IgD-negative memory B cell (primary cell): ENCODE measurements at regions not wholly inside any gene's neighbourhood (a gene's known extent, or its start where the extent isn't known, plus 50 kb on each side); places are given as distances from the start of the nearest gene placed in this dataset.
"Not testable (repeated sequence)": the region's sequence is repeated elsewhere in the genome, so short reads cannot be mapped to it uniquely, and the experiment has no call there.

Experiments used
- H3K27ac Mint-ChIP-seq, 3 donors: one replicate each; pipeline ENCODE4 v1.8.0; 2020 to 2022; ENCODE audit warnings: mild to moderate bottlenecking in 3 of 3, mixed read lengths in 3 of 3, moderate library complexity in 1 of 3
- H3K27me3 Mint-ChIP-seq: one replicate; pipeline ENCODE4 v1.8.0; 2021; ENCODE audit warnings: mixed read lengths
- H3K36me3 Mint-ChIP-seq: one replicate; pipeline ENCODE4 v1.8.0; 2020; ENCODE audit warnings: mild to moderate bottlenecking, mixed read lengths
- H3K4me1 Mint-ChIP-seq, 3 donors: one replicate each; pipeline ENCODE4 v1.8.0; 2020 to 2022; ENCODE audit warnings: mixed read lengths in 3 of 3, mild to moderate bottlenecking in 1 of 3
- H3K4me3 Mint-ChIP-seq, 4 donors: one replicate each; pipeline ENCODE4 v1.8.0; 2020 to 2022; ENCODE audit warnings: mild to moderate bottlenecking in 4 of 4, mixed read lengths in 4 of 4, moderate library complexity in 3 of 4
- H3K9me3 Mint-ChIP-seq, 3 donors: one replicate each; pipeline ENCODE4 v1.8.0; 2020 to 2021; ENCODE audit warnings: mixed read lengths in 3 of 3, mild to moderate bottlenecking in 1 of 3

- peaks cover 4% of the 10 kb centered on the region for H3K27me3 Mint-ChIP-seq
- H3K9me3 Mint-ChIP-seq = no peaks in the 10 kb centered on the region
- no peak overlapping the region for H3K4me3 Mint-ChIP-seq
- no peak overlapping the region for H3K27ac Mint-ChIP-seq
- no peaks in the 10 kb centered on the region for H3K36me3 Mint-ChIP-seq
- H3K4me1 Mint-ChIP-seq = peaks cover 0 to 2% (median 0%) of the 10 kb centered on the region in 3 donors
Measured at GRCh38 chr2:58709687-58710354, 468.7 kb upstream of the FANCL start.

GRCh38 chr2:58709274-58709673 lies 468.1 kb upstream of the FANCL start:
- H3K4me3 Mint-ChIP-seq = no peak overlapping the region
- no peaks in the 10 kb centered on the region for H3K9me3 Mint-ChIP-seq
- H3K27ac Mint-ChIP-seq = no peak overlapping the region
- peaks cover 0 to 2% (median 0%) of the 10 kb centered on the region in 3 donors for H3K4me1 Mint-ChIP-seq
- H3K36me3 Mint-ChIP-seq = no peaks in the 10 kb centered on the region
- H3K27me3 Mint-ChIP-seq = peaks cover 4% of the 10 kb centered on the region

GRCh38 chr2:58708565-58708964 lies 467.4 kb upstream of the FANCL start:
- Mint-ChIP-seq H3K27ac (no peak overlapping the region), H3K36me3 (no peaks in the 10 kb centered on the region), H3K4me3 (no peak overlapping the region), H3K27me3 (peaks cover 4% of the 10 kb centered on the region), H3K4me1 (peaks cover 0 to 2% (median 0%) of the 10 kb centered on the region in 3 donors), H3K9me3 (no peaks in the 10 kb centered on the region)

- no peak overlapping the region for H3K27ac Mint-ChIP-seq
- no peaks in the 10 kb centered on the region for H3K9me3 Mint-ChIP-seq
- no peaks in the 10 kb centered on the region for H3K36me3 Mint-ChIP-seq
- peaks cover 5% of the 10 kb centered on the region for H3K27me3 Mint-ChIP-seq
- H3K4me3 Mint-ChIP-seq = no peak overlapping the region
- peaks cover 0 to 2% (median 1%) of the 10 kb centered on the region in 3 donors for H3K4me1 Mint-ChIP-seq
Measured at GRCh38 chr2:58702302-58702885, 461.3 kb upstream of the FANCL start.

- H3K4me1 Mint-ChIP-seq = peaks cover 0 to 2% (median 1%) of the 10 kb centered on the region in 3 donors
- no peaks in the 10 kb centered on the region for H3K9me3 Mint-ChIP-seq
- H3K27me3 Mint-ChIP-seq = peaks cover 4% of the 10 kb centered on the region
- no peak overlapping the region for H3K27ac Mint-ChIP-seq
- no peak overlapping the region for H3K4me3 Mint-ChIP-seq
- no peaks in the 10 kb centered on the region for H3K36me3 Mint-ChIP-seq
Measured at GRCh38 chr2:58701688-58702301, 460.7 kb upstream of the FANCL start.

- Mint-ChIP-seq H3K4me3 (no peak overlapping the region), H3K4me1 (peaks cover 0 to 2% (median 1%) of the 10 kb centered on the region in 3 donors), H3K27me3 (peaks cover 3% of the 10 kb centered on the region), H3K27ac (no peak overlapping the region), H3K36me3 (no peaks in the 10 kb centered on the region), H3K9me3 (no peaks in the 10 kb centered on the region)
Measured at GRCh38 chr2:58700591-58700990, 459.5 kb upstream of the FANCL start.

- Mint-ChIP-seq H3K9me3 (no peaks in the 10 kb centered on the region), H3K36me3 (no peaks in the 10 kb centered on the region), H3K4me3 (no peak overlapping the region), H3K27ac (no peak overlapping the region), H3K27me3 (peaks cover 3% of the 10 kb centered on the region), H3K4me1 (peaks cover 0 to 2% (median 1%) of the 10 kb centered on the region in 3 donors)
Measured at GRCh38 chr2:58699411-58699810, 458.3 kb upstream of the FANCL start.

- no peak overlapping the region for H3K4me3 Mint-ChIP-seq
- peaks cover 0 to 2% (median 0%) of the 10 kb centered on the region in 3 donors for H3K9me3 Mint-ChIP-seq
- peaks cover 3% of the 10 kb centered on the region for H3K27me3 Mint-ChIP-seq
- no peak overlapping the region for H3K27ac Mint-ChIP-seq
- no peaks in the 10 kb centered on the region for H3K36me3 Mint-ChIP-seq
- H3K4me1 Mint-ChIP-seq = peaks cover 0 to 2% (median 1%) of the 10 kb centered on the region in 3 donors
Measured at GRCh38 chr2:58698620-58699019, 457.5 kb upstream of the FANCL start.

GRCh38 chr2:58694114-58694513 lies 453.0 kb upstream of the FANCL start:
- H3K36me3 Mint-ChIP-seq, H3K9me3 Mint-ChIP-seq, H3K4me1 Mint-ChIP-seq, H3K27ac Mint-ChIP-seq, H3K27me3 Mint-ChIP-seq, H3K4me3 Mint-ChIP-seq: not testable (repeated sequence)

GRCh38 chr2:58691041-58691440 lies 449.9 kb upstream of the FANCL start:
- not testable (repeated sequence) for H3K9me3 Mint-ChIP-seq, H3K4me1 Mint-ChIP-seq, H3K27me3 Mint-ChIP-seq, H3K36me3 Mint-ChIP-seq, H3K27ac Mint-ChIP-seq, H3K4me3 Mint-ChIP-seq

GRCh38 chr2:58688813-58689212 lies 447.7 kb upstream of the FANCL start:
- Mint-ChIP-seq H3K27ac (no peak overlapping the region), H3K27me3 (peaks cover 2% of the 10 kb centered on the region), H3K9me3 (peaks cover 2 to 10% (median 7%) of the 10 kb centered on the region in 3 donors), H3K4me3 (no peak overlapping the region), H3K4me1 (peaks cover 0 to 7% (median 5%) of the 10 kb centered on the region in 3 donors), H3K36me3 (no peaks in the 10 kb centered on the region)

GRCh38 chr2:58686776-58687175 lies 445.7 kb upstream of the FANCL start:
- peaks cover 0 to 7% (median 5%) of the 10 kb centered on the region in 3 donors for H3K4me1 Mint-ChIP-seq
- peaks cover 2 to 10% (median 5%) of the 10 kb centered on the region in 3 donors for H3K9me3 Mint-ChIP-seq
- H3K36me3 Mint-ChIP-seq = no peaks in the 10 kb centered on the region
- H3K27me3 Mint-ChIP-seq = peaks cover 2% of the 10 kb centered on the region
- peak overlapping the region in 1 of 3 donors; percentile 4 for H3K27ac Mint-ChIP-seq
- H3K4me3 Mint-ChIP-seq = no peak overlapping the region

GRCh38 chr2:58680755-58681310 lies 439.7 kb upstream of the FANCL start:
- Mint-ChIP-seq H3K4me1 (peaks cover 0 to 1% (median 0%) of the 10 kb centered on the region in 3 donors), H3K27me3 (no peaks in the 10 kb centered on the region)

GRCh38 chr2:58677748-58678147 lies 436.6 kb upstream of the FANCL start:
- no peaks in the 10 kb centered on the region for H3K4me1 Mint-ChIP-seq
- H3K27ac Mint-ChIP-seq = no peak overlapping the region
- H3K36me3 Mint-ChIP-seq = no peaks in the 10 kb centered on the region
- no peak overlapping the region for H3K4me3 Mint-ChIP-seq
- no peaks in the 10 kb centered on the region for H3K27me3 Mint-ChIP-seq
- H3K9me3 Mint-ChIP-seq = peaks cover 0 to 2% (median 0%) of the 10 kb centered on the region in 3 donors

More at GRCh38 chr2:58680755-58681310, 439.7 kb upstream of the FANCL start:
- Mint-ChIP-seq H3K9me3 (no peaks in the 10 kb centered on the region), H3K27ac (no peak overlapping the region), H3K4me3 (no peak overlapping the region), H3K36me3 (no peaks in the 10 kb centered on the region)

- Mint-ChIP-seq H3K27ac (no peak overlapping the region), H3K36me3 (no peaks in the 10 kb centered on the region), H3K4me1 (no peaks in the 10 kb centered on the region)
Measured at GRCh38 chr2:58671675-58672074, 430.6 kb upstream of the FANCL start.

More at GRCh38 chr2:58671675-58672074, 430.6 kb upstream of the FANCL start:
- H3K4me3 Mint-ChIP-seq = no peak overlapping the region
- H3K9me3 Mint-ChIP-seq = peaks cover 0 to 2% (median 0%) of the 10 kb centered on the region in 3 donors
- H3K27me3 Mint-ChIP-seq = no peaks in the 10 kb centered on the region
